Upper lobe of left lung (tissue), 4 donors: ENCODE measurements at regions not wholly inside any gene's neighbourhood (a gene's known extent, or its start where the extent isn't known, plus 50 kb on each side); places are given as distances from the start of the nearest gene placed in this dataset.

Experiments
- CTCF ChIP-seq, 6 experiments: fragments of 450-650 bp in 4 of 6; fragments of 200-600 bp in 2 of 6; sonication (generic) in 2 of 6; IDR thresholded peaks; one replicate each; pipeline ENCODE4 v1.5.1; 2016 to 2019; ENCODE audit warnings: antibody characterized with exemption in 6 of 6
- POLR2A ChIP-seq, 4 donors: fragments of 450-650 bp; IDR thresholded peaks; one replicate each; pipeline ENCODE4 v1.5.1; 2016 to 2017; ENCODE audit warnings: antibody characterized with exemption in 4 of 4, mild to moderate bottlenecking in 2 of 4

- TF ChIP-seq POLR2A (IDR thresholded peaks at IDR 0.05) (no peak), CTCF (IDR thresholded peaks at IDR 0.05) (no peak)
Measured at GRCh38 chr7:65269150-65269856, 104.4 kb upstream of the ZNF92 start.
